ENCODE measurements at regions not wholly inside any gene's neighbourhood (a gene's known extent, or its start where the extent isn't known, plus 50 kb on each side); places are given as distances from the start of the nearest gene placed in this dataset.

DNA sequence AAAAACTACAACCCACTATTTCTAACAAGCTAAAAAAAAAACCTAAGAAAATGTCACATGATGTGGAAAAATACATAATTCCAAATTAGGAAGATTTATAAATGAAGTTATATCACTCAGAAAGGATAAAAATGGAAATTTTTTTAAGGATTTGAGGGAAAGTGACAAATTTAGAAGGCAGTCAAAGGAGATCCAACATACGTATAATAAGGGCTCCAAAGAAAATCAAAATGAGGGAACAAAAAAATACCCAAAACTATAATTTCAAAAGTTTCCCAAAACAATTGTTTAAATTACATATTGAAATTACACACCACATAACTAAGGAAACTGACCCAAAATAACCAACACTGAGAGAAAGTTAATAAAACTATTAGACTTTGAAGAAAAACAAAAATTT, 381.1 kb upstream of the KAZN start:
- Mint-ChIP-seq H3K36me3 (ENCODE audit: low read depth) (peaks cover 2% of the 10 kb centered on the region), H3K27me3 (ENCODE audit: low read depth) (no peaks in the 10 kb centered on the region), H3K4me3 (ENCODE audit: unreplicated experiment) (no peak overlapping the region), H3K9me3 (ENCODE audit: low read depth) (peaks cover 49% of the 10 kb centered on the region), H3K4me1 (ENCODE audit: low read depth) (no peaks in the 10 kb centered on the region), H3K27ac (ENCODE audit: unreplicated experiment) (no peak overlapping the region)
- no peak for DNase-seq (ENCODE audit: low spot score)
- TF ChIP-seq, protein P1, sequence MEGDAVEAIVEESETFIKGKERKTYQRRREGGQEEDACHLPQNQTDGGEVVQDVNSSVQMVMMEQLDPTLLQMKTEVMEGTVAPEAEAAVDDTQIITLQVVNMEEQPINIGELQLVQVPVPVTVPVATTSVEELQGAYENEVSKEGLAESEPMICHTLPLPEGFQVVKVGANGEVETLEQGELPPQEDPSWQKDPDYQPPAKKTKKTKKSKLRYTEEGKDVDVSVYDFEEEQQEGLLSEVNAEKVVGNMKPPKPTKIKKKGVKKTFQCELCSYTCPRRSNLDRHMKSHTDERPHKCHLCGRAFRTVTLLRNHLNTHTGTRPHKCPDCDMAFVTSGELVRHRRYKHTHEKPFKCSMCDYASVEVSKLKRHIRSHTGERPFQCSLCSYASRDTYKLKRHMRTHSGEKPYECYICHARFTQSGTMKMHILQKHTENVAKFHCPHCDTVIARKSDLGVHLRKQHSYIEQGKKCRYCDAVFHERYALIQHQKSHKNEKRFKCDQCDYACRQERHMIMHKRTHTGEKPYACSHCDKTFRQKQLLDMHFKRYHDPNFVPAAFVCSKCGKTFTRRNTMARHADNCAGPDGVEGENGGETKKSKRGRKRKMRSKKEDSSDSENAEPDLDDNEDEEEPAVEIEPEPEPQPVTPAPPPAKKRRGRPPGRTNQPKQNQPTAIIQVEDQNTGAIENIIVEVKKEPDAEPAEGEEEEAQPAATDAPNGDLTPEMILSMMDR (IDR thresholded peaks at IDR 0.05) = no peak

GRCh38 chr1:14220324-14220723, 378.2 kb upstream of the KAZN start:
- Mint-ChIP-seq H3K9me3 (ENCODE audit: low read depth) (peaks cover 48% of the 10 kb centered on the region), H3K4me3 (ENCODE audit: unreplicated experiment) (no peak overlapping the region), H3K27me3 (ENCODE audit: low read depth) (no peaks in the 10 kb centered on the region)

DNA sequence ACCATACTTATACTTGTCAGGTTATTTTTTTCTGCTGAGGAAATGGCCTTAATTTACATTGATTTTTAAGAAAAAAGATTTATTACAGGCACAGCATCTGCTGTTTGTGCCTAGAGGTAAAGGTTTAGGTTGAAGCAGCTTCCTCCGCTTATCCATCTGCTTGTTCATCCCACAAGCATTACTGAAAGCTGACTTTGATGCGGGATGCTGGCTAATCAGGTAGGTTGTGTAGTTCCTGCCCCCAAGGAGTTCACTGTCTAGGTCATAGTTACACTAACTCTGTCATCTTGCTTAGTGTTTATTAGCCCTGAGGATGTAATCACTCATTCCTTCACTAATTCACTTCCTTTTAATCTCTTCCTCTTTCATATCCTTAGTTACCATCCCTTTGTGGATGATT, 377.7 kb upstream of the KAZN start:
- Mint-ChIP-seq H3K27me3 (ENCODE audit: low read depth) (no peaks in the 10 kb centered on the region), H3K4me3 (ENCODE audit: unreplicated experiment) (no peak overlapping the region), H3K9me3 (ENCODE audit: low read depth) (peaks cover 50% of the 10 kb centered on the region), H3K27ac (ENCODE audit: unreplicated experiment) (no peak overlapping the region), H3K4me1 (ENCODE audit: low read depth) (no peaks in the 10 kb centered on the region), H3K36me3 (ENCODE audit: low read depth) (peaks cover 2% of the 10 kb centered on the region)
- TF ChIP-seq, protein P1 (IDR thresholded peaks at IDR 0.05) = no peak
- DNase-seq (ENCODE audit: low spot score) = no peak

More at GRCh38 chr1:14220324-14220723, 378.2 kb upstream of the KAZN start:
- H3K4me1 Mint-ChIP-seq (ENCODE audit: low read depth) = no peaks in the 10 kb centered on the region
- no peak overlapping the region for H3K27ac Mint-ChIP-seq (ENCODE audit: unreplicated experiment)
- TF ChIP-seq, protein P1 (IDR thresholded peaks at IDR 0.05) = no peak
- H3K36me3 Mint-ChIP-seq (ENCODE audit: low read depth) = peaks cover 2% of the 10 kb centered on the region
- DNase-seq (ENCODE audit: low spot score) = no peak

DNA sequence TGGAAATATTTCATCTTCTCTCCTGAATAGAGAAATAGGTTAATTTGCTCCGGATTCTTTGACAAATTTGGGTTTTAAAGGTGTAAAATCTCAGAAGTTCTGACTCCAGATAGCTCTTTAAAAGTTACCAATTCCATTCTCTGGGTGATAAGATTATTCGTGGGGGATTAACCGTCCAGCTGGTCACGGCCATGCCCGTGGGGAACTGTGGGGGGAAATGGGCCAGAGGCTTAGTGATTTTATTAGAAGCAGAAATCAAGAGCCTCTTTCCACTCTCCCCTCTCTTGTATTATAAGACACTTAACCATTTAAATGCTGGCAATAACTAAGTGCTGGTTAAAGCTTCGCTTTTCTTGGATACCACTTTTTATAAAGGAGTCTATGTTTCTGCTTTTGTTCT, 376.4 kb upstream of the KAZN start:
- H3K27me3 Mint-ChIP-seq (ENCODE audit: low read depth) = no peaks in the 10 kb centered on the region
- H3K27ac Mint-ChIP-seq (ENCODE audit: unreplicated experiment) = no peak overlapping the region
- peaks cover 2% of the 10 kb centered on the region for H3K36me3 Mint-ChIP-seq (ENCODE audit: low read depth)
- TF ChIP-seq, protein P1 (IDR thresholded peaks at IDR 0.05) = no peak
- H3K4me3 Mint-ChIP-seq (ENCODE audit: unreplicated experiment) = no peak overlapping the region
- peaks cover 49% of the 10 kb centered on the region for H3K9me3 Mint-ChIP-seq (ENCODE audit: low read depth)
- no peak for DNase-seq (ENCODE audit: low spot score)
- no peaks in the 10 kb centered on the region for H3K4me1 Mint-ChIP-seq (ENCODE audit: low read depth)

DNA sequence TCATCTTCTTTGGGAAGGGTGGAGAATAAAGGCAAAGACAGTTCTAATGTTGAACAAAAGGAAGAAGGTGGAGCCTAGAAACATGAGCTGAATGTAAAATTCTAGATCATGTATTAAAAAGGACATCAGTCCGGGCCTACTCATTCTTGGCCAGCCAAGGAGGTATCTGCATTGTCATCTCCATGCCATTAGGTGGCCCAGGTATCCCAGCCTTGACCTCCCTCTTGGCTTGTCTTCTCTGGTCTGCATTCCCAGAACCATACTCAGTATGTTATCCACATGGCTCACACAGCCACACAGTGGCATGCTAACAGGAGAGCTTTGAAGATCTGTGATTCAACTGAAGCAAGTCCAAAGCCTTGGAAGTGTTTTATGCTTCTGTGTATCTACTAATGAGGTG, 369.8 kb upstream of the KAZN start:
- no peak for DNase-seq (ENCODE audit: low spot score)
- H3K4me1 Mint-ChIP-seq (ENCODE audit: low read depth) = no peaks in the 10 kb centered on the region
- H3K27me3 Mint-ChIP-seq (ENCODE audit: low read depth) = no peaks in the 10 kb centered on the region
- peaks cover 31% of the 10 kb centered on the region for H3K9me3 Mint-ChIP-seq (ENCODE audit: low read depth)
- H3K36me3 Mint-ChIP-seq (ENCODE audit: low read depth) = no peaks in the 10 kb centered on the region
- no peak overlapping the region for H3K27ac Mint-ChIP-seq (ENCODE audit: unreplicated experiment)
- TF ChIP-seq, protein P1 (IDR thresholded peaks at IDR 0.05) = no peak
- H3K4me3 Mint-ChIP-seq (ENCODE audit: unreplicated experiment) = no peak overlapping the region

Data from chondrocyte (in vitro differentiated cells).